ENCODE measurements at regions not wholly inside any gene's neighbourhood (a gene's known extent, or its start where the extent isn't known, plus 50 kb on each side); places are given as distances from the start of the nearest gene placed in this dataset.

DNA sequence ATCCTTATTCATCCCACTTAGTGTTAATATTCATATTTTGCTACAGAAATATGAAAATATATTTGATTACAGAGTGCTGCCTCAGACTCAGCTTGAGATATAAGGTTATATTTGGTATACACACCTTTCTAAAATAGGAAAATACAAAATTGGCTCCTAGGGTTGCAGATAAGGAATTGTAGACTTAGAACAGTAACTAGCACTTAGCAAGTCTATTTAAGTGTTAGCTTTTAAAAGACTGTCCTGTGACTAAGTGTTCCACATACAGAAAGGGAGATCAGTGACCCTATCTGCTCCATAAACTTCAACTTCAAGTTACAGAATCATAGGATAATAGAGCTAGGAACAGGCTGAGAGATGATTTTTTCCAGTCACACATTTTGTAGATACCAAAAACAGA is 607.0 kb downstream of the ZNF608 start:
- TF ChIP-seq EZH2phosphoT487 (IDR thresholded peaks at IDR 0.05; ENCODE audit: insufficient read depth, low read depth) (no peak), EZH2 (IDR thresholded peaks at IDR 0.05; ENCODE audit: insufficient read depth, poor library complexity, severe bottlenecking) (no peak)
